ENCODE measurements at regions not wholly inside any gene's neighbourhood (a gene's known extent, or its start where the extent isn't known, plus 50 kb on each side); places are given as distances from the start of the nearest gene placed in this dataset.

- TF ChIP-seq, protein P1, sequence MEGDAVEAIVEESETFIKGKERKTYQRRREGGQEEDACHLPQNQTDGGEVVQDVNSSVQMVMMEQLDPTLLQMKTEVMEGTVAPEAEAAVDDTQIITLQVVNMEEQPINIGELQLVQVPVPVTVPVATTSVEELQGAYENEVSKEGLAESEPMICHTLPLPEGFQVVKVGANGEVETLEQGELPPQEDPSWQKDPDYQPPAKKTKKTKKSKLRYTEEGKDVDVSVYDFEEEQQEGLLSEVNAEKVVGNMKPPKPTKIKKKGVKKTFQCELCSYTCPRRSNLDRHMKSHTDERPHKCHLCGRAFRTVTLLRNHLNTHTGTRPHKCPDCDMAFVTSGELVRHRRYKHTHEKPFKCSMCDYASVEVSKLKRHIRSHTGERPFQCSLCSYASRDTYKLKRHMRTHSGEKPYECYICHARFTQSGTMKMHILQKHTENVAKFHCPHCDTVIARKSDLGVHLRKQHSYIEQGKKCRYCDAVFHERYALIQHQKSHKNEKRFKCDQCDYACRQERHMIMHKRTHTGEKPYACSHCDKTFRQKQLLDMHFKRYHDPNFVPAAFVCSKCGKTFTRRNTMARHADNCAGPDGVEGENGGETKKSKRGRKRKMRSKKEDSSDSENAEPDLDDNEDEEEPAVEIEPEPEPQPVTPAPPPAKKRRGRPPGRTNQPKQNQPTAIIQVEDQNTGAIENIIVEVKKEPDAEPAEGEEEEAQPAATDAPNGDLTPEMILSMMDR (IDR thresholded peaks at IDR 0.05; ENCODE audit: insufficient read depth, low read length, poor library complexity, severe bottlenecking), result no peak
- no peak for TF ChIP-seq EZH2phosphoT487 (conservative IDR thresholded peaks at IDR 0.05; ENCODE audit: low read length)
Measured at GRCh38 chr13:90352763-90353162, 994.7 kb upstream of the MIR17HG start.
